ENCODE measurements at regions not wholly inside any gene's neighbourhood (a gene's known extent, or its start where the extent isn't known, plus 50 kb on each side); places are given as distances from the start of the nearest gene placed in this dataset.

- TF ChIP-seq LARP7 (IDR thresholded peaks at IDR 0.05): no peak
- TF ChIP-seq CTCF (IDR thresholded peaks at IDR 0.05 in 2 of 3, conservative IDR thresholded peaks at IDR 0.05 in 1 of 3; ENCODE audit: control insufficient read depth in 2 of 3, extremely low read depth in 1 of 3, insufficient read depth in 1 of 3, low read depth in 3 of 3, low read length in 3 of 3): no peak
- TF ChIP-seq GABPA (IDR thresholded peaks at IDR 0.05; ENCODE audit: low read depth): no peak
- no peak for TF ChIP-seq BHLHE40 (IDR thresholded peaks at IDR 0.05; ENCODE audit: borderline replicate concordance in 1 of 2, low read depth in 2 of 2, low read length in 1 of 2)
Observed at GRCh38 chr16:27005386-27005785, 61.3 kb upstream of the C16orf82 start (continued).

Data from GM12878 (cell line).